ENCODE measurements at regions not wholly inside any gene's neighbourhood (a gene's known extent, or its start where the extent isn't known, plus 50 kb on each side); places are given as distances from the start of the nearest gene placed in this dataset.

DNA sequence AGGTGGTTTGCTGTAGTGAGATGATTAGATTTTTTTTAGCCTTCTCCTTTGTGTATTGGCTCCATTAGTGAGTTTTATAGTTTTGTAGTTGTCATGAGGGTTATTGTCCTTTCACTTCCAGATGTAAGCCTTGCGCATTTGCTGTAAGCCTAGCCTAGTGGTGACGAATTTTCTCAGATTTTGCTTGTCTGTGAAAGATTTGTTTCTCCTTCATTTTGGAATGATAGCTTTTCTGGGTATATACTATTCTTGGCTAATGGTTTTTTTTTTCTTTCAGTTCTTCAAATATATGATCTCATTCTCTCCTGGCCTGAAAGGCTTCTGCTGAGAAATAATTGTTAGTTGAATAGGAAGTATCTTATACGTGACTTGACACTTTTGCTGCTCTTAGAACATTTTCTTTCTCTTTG lies 166.5 kb upstream of the THRB start:
- no peak overlapping the region for H3K4me3 ChIP-seq
- no peaks in the 10 kb centered on the region for H3K4me1 ChIP-seq (replicated peaks in 1 of 2; ENCODE audit: control insufficient read depth in 2 of 2, insufficient read depth in 2 of 2, low read length in 2 of 2)
- FAIRE-seq = no peak
- CTCF ChIA-PET (ENCODE audit: low intra/inter-chr PET ratio) = no interaction called here
- H3K79me2 ChIP-seq (ENCODE audit: control insufficient read depth, insufficient read depth, low read length) = no peaks in the 10 kb centered on the region
- 9% methylated on average over 3 of the region's 3 CpGs for WGBS (ENCODE audit: insufficient coverage, low coverage, missing lambda C conversion rate)
- POLR2A ChIA-PET = no interaction called here
- no peaks in the 10 kb centered on the region for H4K20me1 ChIP-seq (replicated peaks; ENCODE audit: control insufficient read depth, insufficient read depth, low read length)
- no peaks in the 10 kb centered on the region for H3K9me3 ChIP-seq (replicated peaks; ENCODE audit: control insufficient read depth, insufficient read depth, low read depth, low read length)
- H3K27me3 ChIP-seq (ENCODE audit: control insufficient read depth in 2 of 2, insufficient read depth in 2 of 2, low read length in 2 of 2) = no peaks in the 10 kb centered on the region
- no peak for ATAC-seq
- no TSS peak for BruUV-seq (replicated peaks)
- TF ChIP-seq NFE2L1 (tag; IDR thresholded peaks at IDR 0.05; ENCODE audit: borderline replicate concordance, low read depth) (peak; percentile 25; the same call in 1 of the 2 replicates), MAFG (tag; conservative IDR thresholded peaks at IDR 0.05) (peak; percentile 55; the same call in 1 of the 2 replicates), SOX6 (IDR thresholded peaks at IDR 0.05) (peak; percentile 39; the same call in 1 of the 2 replicates), FOXM1 (IDR thresholded peaks at IDR 0.05; ENCODE audit: low read depth) (peak; percentile 19; the same call in 1 of the 2 replicates), FOXM1 (CRISPR knock-in tag; IDR thresholded peaks at IDR 0.05; ENCODE audit: low read depth) (no peak), ZNF316 (IDR thresholded peaks at IDR 0.05) (peak; percentile 28; the same call in 1 of the 2 replicates), TAL1 (IDR thresholded peaks at IDR 0.05) (0 out of 2 replicates have a peak, but pooled peaks have one; percentile 9), NRF1 (conservative IDR thresholded peaks at IDR 0.05 in 1 of 2, IDR thresholded peaks at IDR 0.05 in 1 of 2) (peak in 1 of 2 experiments; percentile 11; a peak in 2 of 4 replicates), NR3C1 (CRISPR knock-in tag; IDR thresholded peaks at IDR 0.05) (no peak), MEF2D (tag; conservative IDR thresholded peaks at IDR 0.05; ENCODE audit: low read depth) (peak; percentile 65; the same call in 1 of the 2 replicates)
- TF ChIP-seq, protein P1, sequence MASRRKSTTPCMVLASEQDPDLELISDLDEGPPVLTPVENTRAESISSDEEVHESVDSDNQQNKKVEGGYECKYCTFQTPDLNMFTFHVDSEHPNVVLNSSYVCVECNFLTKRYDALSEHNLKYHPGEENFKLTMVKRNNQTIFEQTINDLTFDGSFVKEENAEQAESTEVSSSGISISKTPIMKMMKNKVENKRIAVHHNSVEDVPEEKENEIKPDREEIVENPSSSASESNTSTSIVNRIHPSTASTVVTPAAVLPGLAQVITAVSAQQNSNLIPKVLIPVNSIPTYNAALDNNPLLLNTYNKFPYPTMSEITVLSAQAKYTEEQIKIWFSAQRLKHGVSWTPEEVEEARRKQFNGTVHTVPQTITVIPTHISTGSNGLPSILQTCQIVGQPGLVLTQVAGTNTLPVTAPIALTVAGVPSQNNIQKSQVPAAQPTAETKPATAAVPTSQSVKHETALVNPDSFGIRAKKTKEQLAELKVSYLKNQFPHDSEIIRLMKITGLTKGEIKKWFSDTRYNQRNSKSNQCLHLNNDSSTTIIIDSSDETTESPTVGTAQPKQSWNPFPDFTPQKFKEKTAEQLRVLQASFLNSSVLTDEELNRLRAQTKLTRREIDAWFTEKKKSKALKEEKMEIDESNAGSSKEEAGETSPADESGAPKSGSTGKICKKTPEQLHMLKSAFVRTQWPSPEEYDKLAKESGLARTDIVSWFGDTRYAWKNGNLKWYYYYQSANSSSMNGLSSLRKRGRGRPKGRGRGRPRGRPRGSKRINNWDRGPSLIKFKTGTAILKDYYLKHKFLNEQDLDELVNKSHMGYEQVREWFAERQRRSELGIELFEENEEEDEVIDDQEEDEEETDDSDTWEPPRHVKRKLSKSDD (conservative IDR thresholded peaks at IDR 0.05; ENCODE audit: low read length) = no peak
- TF ChIP-seq, protein P2, sequence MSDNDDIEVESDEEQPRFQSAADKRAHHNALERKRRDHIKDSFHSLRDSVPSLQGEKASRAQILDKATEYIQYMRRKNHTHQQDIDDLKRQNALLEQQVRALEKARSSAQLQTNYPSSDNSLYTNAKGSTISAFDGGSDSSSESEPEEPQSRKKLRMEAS (CRISPR knock-in tag; IDR thresholded peaks at IDR 0.05) = no peak
- no peak overlapping the region for H3K9ac ChIP-seq (ENCODE audit: insufficient read depth in 1 of 2, low read depth in 2 of 2, low read length in 2 of 2)
- in situ Hi-C loops (cut with MboI) = no loop called here
- no peak for DNase-seq (ENCODE audit: extremely low read depth in 1 of 4, low spot score in 3 of 4)
- H3K36me3 ChIP-seq (ENCODE audit: control insufficient read depth, insufficient read depth, low read length) = no peaks in the 10 kb centered on the region
- H3K9me1 ChIP-seq (ENCODE audit: control insufficient read depth, insufficient read depth, low read length) = no peaks in the 10 kb centered on the region
- intact Hi-C loops (cut with micrococcal nuclease) = no loop called here
- H3K27ac ChIP-seq (ENCODE audit: extremely low read depth, low read depth, low read length) = no peak overlapping the region
- H3K4me2 ChIP-seq (ENCODE audit: insufficient read depth, low read length) = no peak overlapping the region
- H2AFZ ChIP-seq (ENCODE audit: low read depth, low read length) = no peak overlapping the region

Data from K562 (cell line).